ENCODE measurements at regions not wholly inside any gene's neighbourhood (a gene's known extent, or its start where the extent isn't known, plus 50 kb on each side); places are given as distances from the start of the nearest gene placed in this dataset.

- H3K4me1 ChIP-seq (ENCODE audit: control insufficient read depth, insufficient read depth, low read length): no peaks in the 10 kb centered on the region
- H3K4me3 ChIP-seq (ENCODE audit: low read length): no peak overlapping the region
- peaks cover 2% of the 10 kb centered on the region for H3K27me3 ChIP-seq (ENCODE audit: control insufficient read depth, insufficient read depth, low read length)
- H3K9ac ChIP-seq (ENCODE audit: low read length): no peak overlapping the region
- no peak overlapping the region for H3K27ac ChIP-seq (ENCODE audit: low read depth, low read length)
- no peaks in the 10 kb centered on the region for H3K36me3 ChIP-seq (ENCODE audit: control insufficient read depth, insufficient read depth, low read length)
Measured at GRCh38 chr3:137061186-137061585, 103.4 kb downstream of the IL20RB start.

GRCh38 chr3:137062250-137062649 is 104.5 kb downstream of the IL20RB start:
- Histone ChIP-seq H3K36me3 (ENCODE audit: control insufficient read depth, insufficient read depth, low read length) (no peaks in the 10 kb centered on the region), H3K9ac (ENCODE audit: low read length) (no peak overlapping the region), H3K27me3 (ENCODE audit: control insufficient read depth, insufficient read depth, low read length) (peaks cover 2% of the 10 kb centered on the region), H3K4me3 (ENCODE audit: low read length) (no peak overlapping the region), H3K4me1 (ENCODE audit: control insufficient read depth, insufficient read depth, low read length) (no peaks in the 10 kb centered on the region), H3K27ac (ENCODE audit: low read depth, low read length) (no peak overlapping the region)

- Histone ChIP-seq H3K4me3 (ENCODE audit: low read length) (no peak overlapping the region), H3K27ac (ENCODE audit: low read depth, low read length) (no peak overlapping the region), H3K4me1 (ENCODE audit: control insufficient read depth, insufficient read depth, low read length) (no peaks in the 10 kb centered on the region), H3K27me3 (ENCODE audit: control insufficient read depth, insufficient read depth, low read length) (peaks cover 2% of the 10 kb centered on the region), H3K9ac (ENCODE audit: low read length) (no peak overlapping the region), H3K36me3 (ENCODE audit: control insufficient read depth, insufficient read depth, low read length) (no peaks in the 10 kb centered on the region)
Measured at GRCh38 chr3:137065381-137065780, 107.6 kb downstream of the IL20RB start.

- no peaks in the 10 kb centered on the region for H3K4me1 ChIP-seq (ENCODE audit: control insufficient read depth, insufficient read depth, low read length)
- H3K4me3 ChIP-seq (ENCODE audit: low read length): no peak overlapping the region
- peaks cover 2% of the 10 kb centered on the region for H3K27me3 ChIP-seq (ENCODE audit: control insufficient read depth, insufficient read depth, low read length)
- no peak overlapping the region for H3K9ac ChIP-seq (ENCODE audit: low read length)
- H3K27ac ChIP-seq (ENCODE audit: low read depth, low read length): no peak overlapping the region
- H3K36me3 ChIP-seq (ENCODE audit: control insufficient read depth, insufficient read depth, low read length): no peaks in the 10 kb centered on the region
Measured at GRCh38 chr3:137066092-137066491, 108.3 kb downstream of the IL20RB start.

GRCh38 chr3:137071104-137071503 is 113.3 kb downstream of the IL20RB start:
- H3K9ac ChIP-seq (ENCODE audit: low read length): no peak overlapping the region
- no peak overlapping the region for H3K27ac ChIP-seq (ENCODE audit: low read depth, low read length)
- no peaks in the 10 kb centered on the region for H3K4me1 ChIP-seq (ENCODE audit: control insufficient read depth, insufficient read depth, low read length)

GRCh38 chr3:137075020-137075419 is 117.2 kb downstream of the IL20RB start:
- Histone ChIP-seq H3K4me3 (ENCODE audit: low read length) (no peak overlapping the region), H3K9ac (ENCODE audit: low read length) (no peak overlapping the region), H3K4me1 (ENCODE audit: control insufficient read depth, insufficient read depth, low read length) (no peaks in the 10 kb centered on the region), H3K27me3 (ENCODE audit: control insufficient read depth, insufficient read depth, low read length) (no peaks in the 10 kb centered on the region), H3K27ac (ENCODE audit: low read depth, low read length) (no peak overlapping the region), H3K36me3 (ENCODE audit: control insufficient read depth, insufficient read depth, low read length) (no peaks in the 10 kb centered on the region)

More at GRCh38 chr3:137071104-137071503, 113.3 kb downstream of the IL20RB start:
- H3K27me3 ChIP-seq (ENCODE audit: control insufficient read depth, insufficient read depth, low read length): no peaks in the 10 kb centered on the region
- H3K4me3 ChIP-seq (ENCODE audit: low read length): no peak overlapping the region
- H3K36me3 ChIP-seq (ENCODE audit: control insufficient read depth, insufficient read depth, low read length): no peaks in the 10 kb centered on the region

- H3K27me3 ChIP-seq (ENCODE audit: control insufficient read depth, insufficient read depth, low read length): no peaks in the 10 kb centered on the region
- no peak overlapping the region for H3K4me3 ChIP-seq (ENCODE audit: low read length)
- H3K27ac ChIP-seq (ENCODE audit: low read depth, low read length): no peak overlapping the region
- no peak overlapping the region for H3K9ac ChIP-seq (ENCODE audit: low read length)
- no peaks in the 10 kb centered on the region for H3K36me3 ChIP-seq (ENCODE audit: control insufficient read depth, insufficient read depth, low read length)
- H3K4me1 ChIP-seq (ENCODE audit: control insufficient read depth, insufficient read depth, low read length): no peaks in the 10 kb centered on the region
Measured at GRCh38 chr3:137078040-137078439, 120.3 kb downstream of the IL20RB start.

- no peak overlapping the region for H3K4me3 ChIP-seq (ENCODE audit: low read length)
- H3K27ac ChIP-seq (ENCODE audit: low read depth, low read length): no peak overlapping the region
- no peaks in the 10 kb centered on the region for H3K4me1 ChIP-seq (ENCODE audit: control insufficient read depth, insufficient read depth, low read length)
- no peak overlapping the region for H3K9ac ChIP-seq (ENCODE audit: low read length)
- no peaks in the 10 kb centered on the region for H3K27me3 ChIP-seq (ENCODE audit: control insufficient read depth, insufficient read depth, low read length)
- H3K36me3 ChIP-seq (ENCODE audit: control insufficient read depth, insufficient read depth, low read length): no peaks in the 10 kb centered on the region
Measured at GRCh38 chr3:137079571-137079970, 121.8 kb downstream of the IL20RB start.

GRCh38 chr3:137081711-137082110 is 123.9 kb downstream of the IL20RB start:
- H3K4me1 ChIP-seq (ENCODE audit: control insufficient read depth, insufficient read depth, low read length): no peaks in the 10 kb centered on the region
- H3K9ac ChIP-seq (ENCODE audit: low read length): no peak overlapping the region
- H3K4me3 ChIP-seq (ENCODE audit: low read length): no peak overlapping the region
- H3K27ac ChIP-seq (ENCODE audit: low read depth, low read length): no peak overlapping the region
- H3K36me3 ChIP-seq (ENCODE audit: control insufficient read depth, insufficient read depth, low read length): no peaks in the 10 kb centered on the region
- H3K27me3 ChIP-seq (ENCODE audit: control insufficient read depth, insufficient read depth, low read length): no peaks in the 10 kb centered on the region

- Histone ChIP-seq H3K27me3 (ENCODE audit: control insufficient read depth, insufficient read depth, low read length) (no peaks in the 10 kb centered on the region), H3K9ac (ENCODE audit: low read length) (no peak overlapping the region), H3K4me3 (ENCODE audit: low read length) (no peak overlapping the region), H3K4me1 (ENCODE audit: control insufficient read depth, insufficient read depth, low read length) (no peaks in the 10 kb centered on the region), H3K36me3 (ENCODE audit: control insufficient read depth, insufficient read depth, low read length) (no peaks in the 10 kb centered on the region), H3K27ac (ENCODE audit: low read depth, low read length) (no peak overlapping the region)
Measured at GRCh38 chr3:137082763-137083162, 125.0 kb downstream of the IL20RB start.

GRCh38 chr3:137083332-137083731 is 125.5 kb downstream of the IL20RB start:
- no peaks in the 10 kb centered on the region for H3K27me3 ChIP-seq (ENCODE audit: control insufficient read depth, insufficient read depth, low read length)
- no peak overlapping the region for H3K9ac ChIP-seq (ENCODE audit: low read length)
- H3K27ac ChIP-seq (ENCODE audit: low read depth, low read length): no peak overlapping the region
- no peaks in the 10 kb centered on the region for H3K36me3 ChIP-seq (ENCODE audit: control insufficient read depth, insufficient read depth, low read length)
- no peaks in the 10 kb centered on the region for H3K4me1 ChIP-seq (ENCODE audit: control insufficient read depth, insufficient read depth, low read length)
- no peak overlapping the region for H3K4me3 ChIP-seq (ENCODE audit: low read length)

- no peaks in the 10 kb centered on the region for H3K27me3 ChIP-seq (ENCODE audit: control insufficient read depth, insufficient read depth, low read length)
- H3K9ac ChIP-seq (ENCODE audit: low read length): no peak overlapping the region
- H3K4me3 ChIP-seq (ENCODE audit: low read length): no peak overlapping the region
- no peaks in the 10 kb centered on the region for H3K36me3 ChIP-seq (ENCODE audit: control insufficient read depth, insufficient read depth, low read length)
- H3K27ac ChIP-seq (ENCODE audit: low read depth, low read length): no peak overlapping the region
- H3K4me1 ChIP-seq (ENCODE audit: control insufficient read depth, insufficient read depth, low read length): no peaks in the 10 kb centered on the region
Measured at GRCh38 chr3:137084586-137084985, 126.8 kb downstream of the IL20RB start.

GRCh38 chr3:137097386-137097785 is 139.6 kb downstream of the IL20RB start:
- Histone ChIP-seq H3K4me1 (ENCODE audit: control insufficient read depth, insufficient read depth, low read length) (no peaks in the 10 kb centered on the region), H3K36me3 (ENCODE audit: control insufficient read depth, insufficient read depth, low read length) (no peaks in the 10 kb centered on the region), H3K4me3 (ENCODE audit: low read length) (no peak overlapping the region), H3K9ac (ENCODE audit: low read length) (no peak overlapping the region), H3K27me3 (ENCODE audit: control insufficient read depth, insufficient read depth, low read length) (no peaks in the 10 kb centered on the region), H3K27ac (ENCODE audit: low read depth, low read length) (no peak overlapping the region)
